Ovary (tissue), 7 donors: ENCODE measurements at regions not wholly inside any gene's neighbourhood (a gene's known extent, or its start where the extent isn't known, plus 50 kb on each side); places are given as distances from the start of the nearest gene placed in this dataset.

Experiments used
- DNase-seq, 5 donors: peaks; one replicate each; pipeline ENCODE4 v3.0.0-alpha.2; 2019 to 2020
- H3K27ac ChIP-seq, 2 donors: fragments of 200-600 bp; one replicate each; pipeline versions ENCODE4 v1.5.1 to v1.8.0; 2019 to 2022
- H3K27me3 ChIP-seq: fragments of 200-600 bp; one replicate; pipeline ENCODE4 v1.8.0; 2022
- H3K36me3 ChIP-seq: fragments of 200-600 bp; sonication (generic); one replicate; pipeline ENCODE4 v1.5.1; 2019
- H3K4me1 ChIP-seq: one replicate; pipeline ENCODE4 v1.8.1; 2013; ENCODE audit warnings: mild to moderate bottlenecking, moderate library complexity; ENCODE audit not compliant: insufficient read depth
- H3K4me3 ChIP-seq: fragments of 200-600 bp; sonication (generic); one replicate; pipeline ENCODE4 v1.5.1; 2017
- H3K9me3 ChIP-seq, 2 donors: fragments of 200-600 bp in 1 of 2; sonication (generic) in 1 of 2; one replicate each; pipeline versions ENCODE4 v1.5.1 to v1.8.1; 2013 to 2019; ENCODE audit warnings: mild to moderate bottlenecking in 1 of 2, moderate library complexity in 1 of 2
- CTCF ChIP-seq, 3 donors: fragments of 450-650 bp in 2 of 3; fragments of 200-600 bp in 1 of 3; IDR thresholded peaks; one replicate each; pipeline versions ENCODE4 v1.5.1 to v1.8.0; 2016 to 2022; ENCODE audit warnings: antibody characterized with exemption in 3 of 3, mild to moderate bottlenecking in 1 of 3
- EP300 ChIP-seq: sonication (generic); formaldehyde crosslinking; IDR thresholded peaks from one replicate; pipeline ENCODE4 v1.6.1; 2017; ENCODE audit warnings: antibody characterized with exemption
- POLR2A ChIP-seq: fragments of 450-650 bp; IDR thresholded peaks from one replicate; pipeline ENCODE4 v1.6.1; 2017; ENCODE audit warnings: antibody characterized with exemption, mild to moderate bottlenecking, moderate library complexity
- WGBS, 3 donors: extraction: QIAGEN DNeasy Blood & Tissue Kit in 1 of 3; methylation state at CpG; one replicate each; pipeline versions ENCODE4 v1.1.5 to v1.1.7; 2013 to 2017; 5-methylcytosine and 5-hydroxymethylcytosine counted together
- intact Hi-C, 4 donors: fragments of 100-400 bp; cut with DNase I; formaldehyde crosslinking; loops; one replicate each; pipeline versions ENCODE4 v1.11.0 to v1.15.1; 2022 to 2023
- donor health status: DM: no; HTN: no; CAD: no; lungs with moderate emphysema.
- donor health status: DM: no; HTN: no; CAD: no.
- donor health status: Bipolar disorder and iron deficiency.
- donor health status: DM: no; HTN: no; CAD: no.
- donor health status: DM: yes; HTN: yes; CAD: no.

- intact Hi-C loops = no loop called here
- TF ChIP-seq CTCF (IDR thresholded peaks at IDR 0.05) = no peak
- no peak for TF ChIP-seq POLR2A
- no peak for TF ChIP-seq EP300
Observed at GRCh38 chrY:19095460-19095859, 321.9 kb upstream of the HSFY2 start.

DNA sequence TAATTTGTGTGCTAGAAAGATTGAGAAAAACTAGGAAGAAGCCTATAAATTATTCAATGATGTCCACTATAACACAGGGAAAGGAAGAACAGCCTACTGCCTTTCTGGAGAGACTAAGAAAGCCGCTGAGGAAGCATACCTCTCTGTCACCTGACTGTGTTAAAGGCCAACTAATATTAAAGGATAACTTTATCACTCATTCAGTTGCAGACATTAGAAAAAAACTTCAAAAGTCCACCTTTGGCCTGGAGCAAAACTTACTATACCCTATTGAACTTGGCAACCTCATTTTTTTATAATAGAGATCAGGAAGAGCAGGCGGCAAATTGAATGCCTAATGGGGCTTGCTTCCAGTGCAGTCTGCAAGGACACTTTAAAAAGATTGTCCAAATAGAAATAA, 309.5 kb upstream of the HSFY2 start:
- Histone ChIP-seq H3K4me1 (no peaks in the 10 kb centered on the region), H3K4me3 (no peak overlapping the region), H3K9me3 (no peaks in the 10 kb centered on the region), H3K36me3 (no peaks in the 10 kb centered on the region), H3K27me3 (no peaks in the 10 kb centered on the region), H3K27ac (no peak overlapping the region)
- intact Hi-C loops = no loop called here
- TF ChIP-seq CTCF (IDR thresholded peaks at IDR 0.05) (no peak), POLR2A (no peak), EP300 (no peak)
- no peak for DNase-seq
- no CpG with 5 or more reads among the region's 2 CpGs for WGBS, 3 donors

More at GRCh38 chrY:19095460-19095859, 321.9 kb upstream of the HSFY2 start:
- Histone ChIP-seq H3K36me3 (no peaks in the 10 kb centered on the region), H3K9me3 (no peaks in the 10 kb centered on the region), H3K27ac (no peak overlapping the region), H3K4me3 (no peak overlapping the region), H3K4me1 (no peaks in the 10 kb centered on the region), H3K27me3 (no peaks in the 10 kb centered on the region)
- no peak for DNase-seq

DNA sequence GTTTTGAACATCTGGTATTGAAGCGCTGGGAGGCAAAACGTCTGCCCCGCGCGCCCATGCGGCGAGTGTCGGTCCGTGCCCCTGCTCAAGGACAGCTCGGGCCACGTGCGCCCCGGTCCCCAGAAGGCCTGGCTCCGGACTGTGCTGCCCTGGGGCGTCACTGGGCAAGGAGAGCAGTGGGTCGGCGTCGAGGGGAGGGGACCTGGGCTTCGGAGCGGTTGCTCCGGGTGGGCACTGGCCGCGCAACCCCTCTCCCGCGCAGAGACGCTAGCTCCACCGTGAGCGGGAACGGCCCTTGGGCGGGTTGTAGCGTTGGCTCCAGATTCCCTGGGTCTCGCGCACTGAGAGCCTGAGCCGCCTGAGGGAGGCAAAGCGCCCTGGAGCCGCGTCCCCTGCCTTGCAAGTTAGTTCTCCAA, 304.2 kb upstream of the HSFY2 start:
- no CpG with 5 or more reads among the region's 37 CpGs for WGBS, 3 donors
- H3K9me3 ChIP-seq = no peaks in the 10 kb centered on the region
- no peak for DNase-seq
- no peaks in the 10 kb centered on the region for H3K27me3 ChIP-seq
- H3K27ac ChIP-seq = no peak overlapping the region
- no peak overlapping the region for H3K4me3 ChIP-seq
- intact Hi-C loops = no loop called here
- H3K36me3 ChIP-seq = no peaks in the 10 kb centered on the region
- TF ChIP-seq POLR2A (no peak), CTCF (IDR thresholded peaks at IDR 0.05) (no peak)
- no peaks in the 10 kb centered on the region for H3K4me1 ChIP-seq

DNA sequence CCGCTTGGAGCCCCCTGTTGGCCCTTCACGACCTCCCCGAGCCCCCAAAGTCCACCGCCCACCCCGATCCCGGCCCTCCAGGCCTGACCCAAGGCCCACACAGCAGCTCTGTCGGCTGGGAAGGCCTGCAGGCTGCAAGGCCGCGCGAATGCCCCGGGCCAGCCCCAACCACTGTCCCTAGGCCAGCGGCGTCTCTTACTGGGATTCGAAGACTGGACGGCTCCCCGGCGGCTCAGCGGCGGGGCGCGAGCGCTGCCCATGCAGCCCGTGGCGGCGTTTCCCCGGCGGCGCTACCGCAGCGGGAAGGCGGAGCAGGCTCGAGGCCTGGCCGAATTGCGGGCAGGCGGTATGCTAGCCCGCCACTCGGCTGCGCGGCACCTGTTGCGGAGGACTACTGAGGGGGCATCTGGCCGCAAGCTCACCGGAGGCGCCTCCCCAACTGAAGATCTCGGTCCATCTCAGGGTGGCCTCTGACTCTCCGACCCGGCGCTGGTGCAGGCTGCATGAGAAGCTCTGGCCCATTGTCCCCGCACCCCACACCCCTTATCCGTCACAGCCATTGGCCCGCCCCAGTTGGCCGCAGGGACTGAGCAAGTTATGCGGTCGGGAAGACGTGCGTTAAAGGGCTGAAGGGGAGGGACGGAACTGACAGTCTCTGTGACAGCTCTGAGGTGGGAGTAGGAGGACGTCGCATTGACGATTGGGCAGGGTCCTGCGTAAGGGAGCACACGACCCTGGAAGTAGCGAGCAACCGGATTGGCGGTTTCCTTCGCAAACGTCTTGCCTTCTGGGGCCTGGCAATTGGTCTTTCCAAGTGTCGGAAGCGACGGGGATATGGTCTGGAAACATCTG, 303.5 kb upstream of the HSFY2 start:
- WGBS, 3 donors = no CpG with 5 or more reads among the region's 69 CpGs
- H3K27ac ChIP-seq = no peak overlapping the region
- no peaks in the 10 kb centered on the region for H3K27me3 ChIP-seq
- H3K4me1 ChIP-seq = no peaks in the 10 kb centered on the region
- intact Hi-C loops = no loop called here
- peak overlapping the region; percentile 18 for H3K4me3 ChIP-seq
- TF ChIP-seq EP300 (no peak), POLR2A (no peak), CTCF (IDR thresholded peaks at IDR 0.05) (no peak)
- no peaks in the 10 kb centered on the region for H3K36me3 ChIP-seq
- no peaks in the 10 kb centered on the region for H3K9me3 ChIP-seq
- DNase-seq = no peak
